ENCODE measurements at regions not wholly inside any gene's neighbourhood (a gene's known extent, or its start where the extent isn't known, plus 50 kb on each side); places are given as distances from the start of the nearest gene placed in this dataset.

DNA sequence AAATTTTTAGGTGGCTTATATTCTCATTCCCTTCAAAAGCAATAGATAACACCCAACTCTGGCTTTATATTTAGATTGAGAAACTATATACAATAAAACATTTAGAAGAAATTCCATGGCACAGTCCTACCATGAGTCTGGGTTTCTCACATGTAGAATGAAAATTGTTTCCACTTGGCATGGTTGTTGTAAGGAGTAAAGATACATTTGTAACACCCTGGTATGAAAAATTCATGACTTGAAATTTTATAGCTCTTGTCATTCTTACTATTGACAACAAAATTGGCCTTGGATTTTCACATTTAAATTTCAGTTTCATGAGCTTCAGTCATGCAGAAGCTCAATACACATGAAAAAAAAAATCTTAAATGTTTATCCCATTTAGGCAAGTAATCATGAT is 92.5 kb upstream of the CBLN2 start:
- H3K36me3 ChIP-seq (ENCODE audit: control insufficient read depth, insufficient read depth, low read length): no peaks in the 10 kb centered on the region
- no peak for TF ChIP-seq EZH2 (IDR thresholded peaks at IDR 0.05; ENCODE audit: low read length, missing control alignments)
- no peaks in the 10 kb centered on the region for H3K4me1 ChIP-seq (ENCODE audit: control insufficient read depth, extremely low read depth, insufficient read depth, low read length)
- no peak overlapping the region for H3K4me3 ChIP-seq (replicated peaks in 1 of 4; ENCODE audit: control extremely low read depth in 1 of 4, insufficient read depth in 1 of 4, low read depth in 3 of 4, low read length in 4 of 4)
- no peaks in the 10 kb centered on the region for H3K27me3 ChIP-seq (ENCODE audit: control insufficient read depth, insufficient read depth, low read length)
- no peaks in the 10 kb centered on the region for H3K9me3 ChIP-seq (ENCODE audit: control insufficient read depth, insufficient read depth, low read depth, low read length)
- H2AFZ ChIP-seq (ENCODE audit: low read length): no peak overlapping the region
- H3K79me2 ChIP-seq (ENCODE audit: control insufficient read depth, insufficient read depth, low read length): no peaks in the 10 kb centered on the region
- H3K9ac ChIP-seq (ENCODE audit: insufficient read depth, low read length): no peak overlapping the region
- DNase-seq (ENCODE audit: low read depth in 2 of 2): no peak
- H3K4me2 ChIP-seq (ENCODE audit: extremely low read depth, insufficient read depth, low read length): no peak overlapping the region
- H4K20me1 ChIP-seq (ENCODE audit: control insufficient read depth, extremely low read depth, insufficient read depth, low read length): no peaks in the 10 kb centered on the region
- H3K27ac ChIP-seq (ENCODE audit: insufficient read depth, low read length): no peak overlapping the region

DNA sequence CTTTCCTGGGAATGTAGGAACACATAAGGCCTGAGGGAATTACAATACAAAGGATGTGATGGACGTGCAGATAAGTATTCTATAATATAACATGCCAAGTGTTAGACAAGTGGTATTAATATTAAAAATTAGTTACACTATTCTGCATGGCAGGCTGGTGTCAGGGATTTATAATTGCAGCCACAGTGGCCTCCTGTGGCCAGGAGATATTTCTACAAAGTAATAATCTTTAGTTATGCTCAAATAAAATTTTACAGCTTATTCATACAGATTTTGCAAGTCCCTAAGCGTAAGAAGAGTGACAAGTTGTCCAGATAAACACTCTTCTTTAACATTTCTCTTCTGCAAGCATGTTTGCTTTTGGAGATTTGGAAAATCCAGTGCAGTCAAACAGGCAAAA is 90.4 kb upstream of the CBLN2 start:
- Histone ChIP-seq H3K9ac (ENCODE audit: insufficient read depth, low read length) (no peak overlapping the region), H3K36me3 (ENCODE audit: control insufficient read depth, insufficient read depth, low read length) (no peaks in the 10 kb centered on the region), H4K20me1 (ENCODE audit: control insufficient read depth, extremely low read depth, insufficient read depth, low read length) (no peaks in the 10 kb centered on the region), H3K4me1 (ENCODE audit: control insufficient read depth, extremely low read depth, insufficient read depth, low read length) (no peaks in the 10 kb centered on the region), H3K27me3 (ENCODE audit: control insufficient read depth, insufficient read depth, low read length) (no peaks in the 10 kb centered on the region), H2AFZ (ENCODE audit: low read length) (no peak overlapping the region), H3K27ac (ENCODE audit: insufficient read depth, low read length) (no peak overlapping the region), H3K4me2 (ENCODE audit: extremely low read depth, insufficient read depth, low read length) (no peak overlapping the region), H3K9me3 (ENCODE audit: control insufficient read depth, insufficient read depth, low read depth, low read length) (no peaks in the 10 kb centered on the region), H3K4me3 (replicated peaks in 1 of 4; ENCODE audit: control extremely low read depth in 1 of 4, insufficient read depth in 1 of 4, low read depth in 3 of 4, low read length in 4 of 4) (no peak overlapping the region), H3K79me2 (ENCODE audit: control insufficient read depth, insufficient read depth, low read length) (no peaks in the 10 kb centered on the region)
- TF ChIP-seq, protein P1, sequence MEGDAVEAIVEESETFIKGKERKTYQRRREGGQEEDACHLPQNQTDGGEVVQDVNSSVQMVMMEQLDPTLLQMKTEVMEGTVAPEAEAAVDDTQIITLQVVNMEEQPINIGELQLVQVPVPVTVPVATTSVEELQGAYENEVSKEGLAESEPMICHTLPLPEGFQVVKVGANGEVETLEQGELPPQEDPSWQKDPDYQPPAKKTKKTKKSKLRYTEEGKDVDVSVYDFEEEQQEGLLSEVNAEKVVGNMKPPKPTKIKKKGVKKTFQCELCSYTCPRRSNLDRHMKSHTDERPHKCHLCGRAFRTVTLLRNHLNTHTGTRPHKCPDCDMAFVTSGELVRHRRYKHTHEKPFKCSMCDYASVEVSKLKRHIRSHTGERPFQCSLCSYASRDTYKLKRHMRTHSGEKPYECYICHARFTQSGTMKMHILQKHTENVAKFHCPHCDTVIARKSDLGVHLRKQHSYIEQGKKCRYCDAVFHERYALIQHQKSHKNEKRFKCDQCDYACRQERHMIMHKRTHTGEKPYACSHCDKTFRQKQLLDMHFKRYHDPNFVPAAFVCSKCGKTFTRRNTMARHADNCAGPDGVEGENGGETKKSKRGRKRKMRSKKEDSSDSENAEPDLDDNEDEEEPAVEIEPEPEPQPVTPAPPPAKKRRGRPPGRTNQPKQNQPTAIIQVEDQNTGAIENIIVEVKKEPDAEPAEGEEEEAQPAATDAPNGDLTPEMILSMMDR (conservative IDR thresholded peaks at IDR 0.05 in 1 of 2, IDR thresholded peaks at IDR 0.05 in 1 of 2; ENCODE audit: low read depth in 1 of 2, low read length in 2 of 2): no peak
- TF ChIP-seq EZH2 (IDR thresholded peaks at IDR 0.05; ENCODE audit: low read length, missing control alignments): no peak
- no peak for DNase-seq (ENCODE audit: low read depth in 2 of 2)

DNA sequence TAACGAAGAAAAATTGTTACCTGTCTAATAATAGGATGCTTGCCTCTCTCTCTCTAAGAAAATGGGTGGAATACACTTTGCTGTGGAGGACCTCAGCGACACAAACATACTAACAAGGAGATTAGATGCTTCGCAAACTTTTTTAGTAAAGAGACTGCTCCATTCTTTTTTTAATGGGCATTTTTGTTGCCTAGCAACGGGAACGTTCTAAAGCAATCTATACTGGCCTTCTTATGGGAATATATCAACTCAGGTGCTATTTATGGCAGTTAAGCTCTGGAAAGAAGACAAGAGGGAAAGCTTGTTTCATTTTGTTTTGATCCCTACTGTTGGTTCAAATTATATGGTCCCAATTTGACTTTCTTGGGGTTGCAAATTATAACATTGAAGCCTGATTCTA is 86.8 kb upstream of the CBLN2 start:
- TF ChIP-seq EZH2 (IDR thresholded peaks at IDR 0.05; ENCODE audit: low read length, missing control alignments): no peak
- TF ChIP-seq, protein P1 (conservative IDR thresholded peaks at IDR 0.05 in 1 of 2, IDR thresholded peaks at IDR 0.05 in 1 of 2; ENCODE audit: low read depth in 1 of 2, low read length in 2 of 2): no peak
- Histone ChIP-seq H3K27ac (ENCODE audit: insufficient read depth, low read length) (no peak overlapping the region), H3K4me2 (ENCODE audit: extremely low read depth, insufficient read depth, low read length) (no peak overlapping the region), H3K4me3 (replicated peaks in 1 of 4; ENCODE audit: control extremely low read depth in 1 of 4, insufficient read depth in 1 of 4, low read depth in 3 of 4, low read length in 4 of 4) (no peak overlapping the region), H3K9me3 (ENCODE audit: control insufficient read depth, insufficient read depth, low read depth, low read length) (no peaks in the 10 kb centered on the region), H2AFZ (ENCODE audit: low read length) (no peak overlapping the region), H3K4me1 (ENCODE audit: control insufficient read depth, extremely low read depth, insufficient read depth, low read length) (no peaks in the 10 kb centered on the region), H3K36me3 (ENCODE audit: control insufficient read depth, insufficient read depth, low read length) (no peaks in the 10 kb centered on the region), H4K20me1 (ENCODE audit: control insufficient read depth, extremely low read depth, insufficient read depth, low read length) (no peaks in the 10 kb centered on the region), H3K79me2 (ENCODE audit: control insufficient read depth, insufficient read depth, low read length) (no peaks in the 10 kb centered on the region), H3K27me3 (ENCODE audit: control insufficient read depth, insufficient read depth, low read length) (no peaks in the 10 kb centered on the region), H3K9ac (ENCODE audit: insufficient read depth, low read length) (no peak overlapping the region)
- DNase-seq (ENCODE audit: low read depth in 2 of 2): no peak

Data from fibroblast of lung (primary cell).